ENCODE measurements at regions not wholly inside any gene's neighbourhood (a gene's known extent, or its start where the extent isn't known, plus 50 kb on each side); places are given as distances from the start of the nearest gene placed in this dataset.

DNA sequence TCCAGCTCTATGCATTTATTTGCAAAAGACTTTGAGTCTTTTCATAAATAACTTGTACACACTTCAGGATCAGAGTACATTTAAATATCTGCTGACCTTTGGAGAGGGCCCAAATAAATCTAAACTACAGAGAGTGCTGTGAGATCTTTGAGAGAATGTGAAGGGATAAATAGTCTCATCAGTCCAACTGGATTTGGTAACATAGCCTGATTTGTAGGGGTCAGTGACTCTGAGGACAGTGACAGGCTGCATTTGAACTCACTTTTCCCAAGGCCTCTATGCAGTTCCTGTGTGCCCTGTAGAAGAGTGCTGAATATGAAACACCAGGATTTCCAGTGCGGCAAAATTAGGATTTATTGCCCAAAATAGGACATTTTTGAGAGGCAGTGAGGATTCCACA is 136.2 kb downstream of the ZPLD1 start:
- Histone ChIP-seq H3K4me1 (ENCODE audit: control insufficient read depth, insufficient read depth, low read length, poor library complexity, severe bottlenecking) (no peaks in the 10 kb centered on the region), H3K27ac (ENCODE audit: low read depth, low read length, severe bottlenecking) (no peak overlapping the region), H3K4me3 (ENCODE audit: extremely low read depth, insufficient read depth, low read length, poor library complexity, severe bottlenecking) (no peak overlapping the region), H3K9me3 (ENCODE audit: control insufficient read depth, low read length) (no peaks in the 10 kb centered on the region), H3K36me3 (ENCODE audit: control insufficient read depth, insufficient read depth, low read length) (no peaks in the 10 kb centered on the region)
- 63 to 100% methylated on average over 1 of the region's 1 CpG for WGBS, 2 experiments (ENCODE audit: insufficient coverage in 2 of 2)

DNA sequence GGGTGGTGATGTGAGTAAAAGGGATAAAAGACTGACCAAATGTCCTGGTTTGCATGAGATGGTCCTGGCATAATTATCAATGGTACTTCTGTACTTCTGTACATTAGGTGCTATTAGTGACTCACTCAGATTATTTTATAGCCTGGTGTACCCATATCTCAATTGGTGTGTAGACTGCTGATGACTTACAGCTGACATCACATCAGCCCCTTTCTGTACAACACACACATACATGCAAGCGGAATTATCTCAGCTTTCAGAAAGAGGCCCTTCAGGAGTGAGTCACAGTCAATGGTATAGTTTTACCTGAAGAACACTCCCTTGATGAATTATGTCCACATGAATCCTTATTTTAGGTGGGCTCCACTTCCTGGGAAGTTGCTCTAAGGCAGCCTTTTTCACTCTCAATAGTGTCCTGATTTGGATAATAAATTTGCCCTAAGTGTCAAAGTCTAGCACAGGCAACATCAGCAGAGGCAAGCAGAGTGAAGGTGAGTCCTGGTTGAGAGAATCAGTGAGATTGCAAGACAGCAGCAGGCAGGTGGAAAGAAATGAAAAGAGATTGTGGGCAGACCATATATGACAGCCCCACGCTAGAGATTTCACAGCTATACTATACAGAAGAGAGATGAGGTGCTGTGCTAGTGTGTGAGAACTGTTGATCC is 137.0 kb downstream of the ZPLD1 start:
- H3K36me3 ChIP-seq (ENCODE audit: control insufficient read depth, insufficient read depth, low read length), result no peaks in the 10 kb centered on the region
- WGBS, 2 experiments (ENCODE audit: insufficient coverage in 2 of 2), result 71% methylated on average over 1 of the region's 2 CpGs; no CpG with 5 or more reads in 1 of the 2 experiments
- no peak overlapping the region for H3K27ac ChIP-seq (ENCODE audit: low read depth, low read length, severe bottlenecking)
- no peaks in the 10 kb centered on the region for H3K4me1 ChIP-seq (ENCODE audit: control insufficient read depth, insufficient read depth, low read length, poor library complexity, severe bottlenecking)
- H3K4me3 ChIP-seq (ENCODE audit: extremely low read depth, insufficient read depth, low read length, poor library complexity, severe bottlenecking), result no peak overlapping the region
- H3K9me3 ChIP-seq (ENCODE audit: control insufficient read depth, low read length), result no peaks in the 10 kb centered on the region

DNA sequence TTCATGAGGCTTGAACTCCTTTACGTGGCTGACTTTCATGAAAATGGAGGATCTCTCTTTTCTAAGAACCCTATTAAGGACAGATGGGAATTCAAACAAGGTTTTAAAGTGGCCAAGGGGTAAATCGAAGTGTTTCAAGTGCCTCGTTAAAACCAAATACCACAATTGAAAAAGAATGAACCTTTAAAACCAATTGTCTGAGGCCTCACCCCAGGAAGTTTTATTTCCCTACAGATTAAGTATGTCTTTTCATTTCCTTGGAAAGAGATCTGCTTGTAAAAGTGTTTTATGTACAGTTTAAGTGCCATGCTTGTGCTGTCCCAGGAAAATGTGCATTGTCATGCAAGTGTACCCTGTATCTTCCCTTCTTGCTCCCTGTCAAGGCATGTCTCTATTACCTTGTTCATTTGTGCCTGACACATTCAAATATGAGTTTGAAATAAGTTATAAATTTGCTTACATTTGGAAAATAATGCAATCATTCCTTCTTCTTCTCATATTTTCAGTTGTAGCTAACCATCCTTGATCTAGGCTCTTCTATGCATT is 138.7 kb downstream of the ZPLD1 start:
- Histone ChIP-seq H3K4me3 (ENCODE audit: extremely low read depth, insufficient read depth, low read length, poor library complexity, severe bottlenecking) (no peak overlapping the region), H3K4me1 (ENCODE audit: control insufficient read depth, insufficient read depth, low read length, poor library complexity, severe bottlenecking) (no peaks in the 10 kb centered on the region), H3K36me3 (ENCODE audit: control insufficient read depth, insufficient read depth, low read length) (no peaks in the 10 kb centered on the region), H3K9me3 (ENCODE audit: control insufficient read depth, low read length) (no peaks in the 10 kb centered on the region), H3K27ac (ENCODE audit: low read depth, low read length, severe bottlenecking) (no peak overlapping the region)
- 86% methylated on average over 3 of the region's 3 CpGs; no CpG with 5 or more reads in 1 of the 2 experiments for WGBS, 2 experiments (ENCODE audit: insufficient coverage in 2 of 2)

DNA sequence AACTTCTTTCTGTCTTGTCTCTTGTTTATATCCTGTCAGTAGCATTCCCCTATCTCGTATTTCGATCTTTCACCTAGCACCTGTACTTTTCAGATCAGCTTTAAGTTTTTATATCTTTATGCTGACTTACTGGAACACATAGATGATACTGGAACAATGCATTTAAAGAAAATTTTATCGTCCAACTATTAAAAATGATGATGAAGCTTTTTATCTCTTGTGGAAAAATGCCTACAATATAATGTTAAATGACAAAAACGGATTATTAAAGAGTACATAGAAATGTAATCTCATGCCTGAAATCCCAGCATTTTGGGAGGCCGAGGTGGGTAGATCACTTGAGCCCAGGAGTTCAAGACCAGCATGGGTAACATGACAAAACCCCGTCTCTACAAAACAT is 139.5 kb downstream of the ZPLD1 start:
- H3K27ac ChIP-seq (ENCODE audit: low read depth, low read length, severe bottlenecking), result no peak overlapping the region
- no peak overlapping the region for H3K4me3 ChIP-seq (ENCODE audit: extremely low read depth, insufficient read depth, low read length, poor library complexity, severe bottlenecking)
- 95% methylated on average over 3 of the region's 6 CpGs; no CpG with 5 or more reads in 1 of the 2 experiments for WGBS, 2 experiments (ENCODE audit: insufficient coverage in 2 of 2)
- H3K36me3 ChIP-seq (ENCODE audit: control insufficient read depth, insufficient read depth, low read length), result no peaks in the 10 kb centered on the region
- H3K4me1 ChIP-seq (ENCODE audit: control insufficient read depth, insufficient read depth, low read length, poor library complexity, severe bottlenecking), result no peaks in the 10 kb centered on the region
- no peaks in the 10 kb centered on the region for H3K9me3 ChIP-seq (ENCODE audit: control insufficient read depth, low read length)

DNA sequence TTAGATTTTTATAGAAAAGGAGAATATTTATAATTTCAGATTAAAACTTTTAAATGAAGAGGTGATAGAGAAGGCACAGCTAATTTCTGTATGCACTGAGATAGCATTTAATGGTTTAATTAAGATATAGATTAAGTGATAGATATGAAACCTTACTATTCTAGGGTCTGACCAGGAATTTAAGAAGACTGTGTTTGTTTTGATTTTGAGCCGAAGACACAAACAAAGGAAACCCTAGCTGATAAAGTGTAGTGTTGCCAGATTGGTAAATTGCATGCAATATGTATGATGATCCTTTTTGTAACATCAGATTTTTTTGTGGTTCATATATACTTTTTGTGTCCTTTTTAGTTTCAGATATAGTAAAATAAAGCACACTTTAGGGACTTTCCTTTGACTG is 141.8 kb downstream of the ZPLD1 start:
- no peaks in the 10 kb centered on the region for H3K4me1 ChIP-seq (ENCODE audit: control insufficient read depth, insufficient read depth, low read length, poor library complexity, severe bottlenecking)
- H3K4me3 ChIP-seq (ENCODE audit: extremely low read depth, insufficient read depth, low read length, poor library complexity, severe bottlenecking), result no peak overlapping the region
- WGBS, 2 experiments (ENCODE audit: insufficient coverage in 2 of 2), result 80 to 100% methylated on average over 1 of the region's 1 CpG
- H3K9me3 ChIP-seq (ENCODE audit: control insufficient read depth, low read length), result no peaks in the 10 kb centered on the region
- no peaks in the 10 kb centered on the region for H3K36me3 ChIP-seq (ENCODE audit: control insufficient read depth, insufficient read depth, low read length)
- no peak overlapping the region for H3K27ac ChIP-seq (ENCODE audit: low read depth, low read length, severe bottlenecking)

DNA sequence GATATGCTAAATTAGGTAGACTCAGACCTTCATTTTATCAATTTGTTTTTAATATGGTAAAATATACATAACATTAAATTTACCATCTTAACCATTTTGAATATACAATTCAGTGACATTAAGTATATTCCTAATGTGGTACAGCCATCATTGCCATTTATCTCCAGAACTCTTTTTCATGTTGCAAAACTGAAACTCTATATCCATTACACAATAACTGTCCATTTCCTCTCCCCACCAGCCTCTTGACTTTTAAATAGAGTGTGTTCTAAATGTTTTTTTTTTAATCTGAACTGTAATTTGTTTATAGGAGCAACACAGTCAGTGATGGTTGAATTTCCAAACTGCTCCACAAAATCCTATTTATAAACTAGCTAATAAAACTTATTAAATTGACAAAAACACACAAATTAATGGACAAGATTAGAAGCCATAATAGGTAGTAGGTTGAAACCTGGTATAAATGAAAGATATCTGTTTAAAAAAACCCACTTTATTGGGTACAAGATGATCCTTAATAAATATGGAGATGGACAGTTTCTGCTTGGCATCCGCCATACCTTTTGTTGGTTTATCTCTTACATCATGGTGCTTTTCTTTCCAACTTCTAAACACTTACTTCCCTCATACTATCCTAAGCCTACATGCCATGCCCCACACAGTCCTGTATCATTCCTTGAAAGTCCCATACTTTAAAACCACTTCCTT is 142.4 kb downstream of the ZPLD1 start:
- Histone ChIP-seq H3K4me3 (ENCODE audit: extremely low read depth, insufficient read depth, low read length, poor library complexity, severe bottlenecking) (no peak overlapping the region), H3K4me1 (ENCODE audit: control insufficient read depth, insufficient read depth, low read length, poor library complexity, severe bottlenecking) (no peaks in the 10 kb centered on the region), H3K9me3 (ENCODE audit: control insufficient read depth, low read length) (no peaks in the 10 kb centered on the region), H3K27ac (ENCODE audit: low read depth, low read length, severe bottlenecking) (no peak overlapping the region), H3K36me3 (ENCODE audit: control insufficient read depth, insufficient read depth, low read length) (no peaks in the 10 kb centered on the region)
- 78% methylated on average over 1 of the region's 1 CpG; no CpG with 5 or more reads in 1 of the 2 experiments for WGBS, 2 experiments (ENCODE audit: insufficient coverage in 2 of 2)

DNA sequence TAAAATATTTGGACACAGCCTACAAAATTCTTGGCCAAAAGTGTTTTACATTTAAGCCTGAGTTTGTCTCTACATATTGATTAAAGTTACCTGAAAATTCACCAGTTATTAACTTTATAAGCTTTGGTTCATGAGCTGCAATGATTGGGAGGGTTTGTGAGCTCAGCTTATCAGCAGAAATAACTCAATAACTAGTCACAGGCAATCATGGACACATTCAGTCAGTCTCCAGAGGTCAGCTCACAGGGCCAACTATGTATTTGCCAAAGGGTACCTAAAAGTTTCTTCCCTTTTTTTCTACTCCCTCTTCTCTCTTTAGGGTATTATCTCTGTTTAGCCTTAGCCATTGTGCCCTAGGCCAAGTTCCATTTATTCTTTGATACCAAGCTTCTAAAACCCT is 145.9 kb downstream of the ZPLD1 start:
- Histone ChIP-seq H3K4me1 (ENCODE audit: control insufficient read depth, insufficient read depth, low read length, poor library complexity, severe bottlenecking) (no peaks in the 10 kb centered on the region), H3K36me3 (ENCODE audit: control insufficient read depth, insufficient read depth, low read length) (no peaks in the 10 kb centered on the region), H3K27ac (ENCODE audit: low read depth, low read length, severe bottlenecking) (no peak overlapping the region), H3K9me3 (ENCODE audit: control insufficient read depth, low read length) (no peaks in the 10 kb centered on the region), H3K4me3 (ENCODE audit: extremely low read depth, insufficient read depth, low read length, poor library complexity, severe bottlenecking) (no peak overlapping the region)

DNA sequence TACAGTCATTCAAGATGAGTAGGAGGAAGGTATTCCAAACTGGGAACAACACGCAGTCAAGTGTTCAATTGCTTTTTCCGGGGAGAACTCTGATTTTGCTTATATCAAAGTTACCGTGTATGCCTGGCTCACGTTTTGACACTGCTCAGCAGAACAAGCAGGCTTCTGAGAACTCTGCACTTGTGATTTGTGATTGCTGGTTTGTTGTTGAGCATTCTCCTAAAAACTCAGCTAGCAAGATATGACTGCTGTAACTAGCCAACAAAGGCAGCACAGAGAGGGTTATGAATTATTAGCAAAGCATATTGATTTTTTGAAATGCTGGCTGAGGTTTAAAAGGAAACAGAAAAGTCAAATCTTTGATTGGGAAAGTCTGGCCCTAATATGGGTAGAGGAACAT is 151.7 kb downstream of the ZPLD1 start:
- no peaks in the 10 kb centered on the region for H3K9me3 ChIP-seq (ENCODE audit: control insufficient read depth, low read length)
- H3K27ac ChIP-seq (ENCODE audit: low read depth, low read length, severe bottlenecking), result no peak overlapping the region
- no peak overlapping the region for H3K4me3 ChIP-seq (ENCODE audit: extremely low read depth, insufficient read depth, low read length, poor library complexity, severe bottlenecking)
- WGBS, 2 experiments (ENCODE audit: insufficient coverage in 2 of 2), result 86 to 90% methylated on average over 4 of the region's 4 CpGs
- no peaks in the 10 kb centered on the region for H3K36me3 ChIP-seq (ENCODE audit: control insufficient read depth, insufficient read depth, low read length)
- no peaks in the 10 kb centered on the region for H3K4me1 ChIP-seq (ENCODE audit: control insufficient read depth, insufficient read depth, low read length, poor library complexity, severe bottlenecking)

DNA sequence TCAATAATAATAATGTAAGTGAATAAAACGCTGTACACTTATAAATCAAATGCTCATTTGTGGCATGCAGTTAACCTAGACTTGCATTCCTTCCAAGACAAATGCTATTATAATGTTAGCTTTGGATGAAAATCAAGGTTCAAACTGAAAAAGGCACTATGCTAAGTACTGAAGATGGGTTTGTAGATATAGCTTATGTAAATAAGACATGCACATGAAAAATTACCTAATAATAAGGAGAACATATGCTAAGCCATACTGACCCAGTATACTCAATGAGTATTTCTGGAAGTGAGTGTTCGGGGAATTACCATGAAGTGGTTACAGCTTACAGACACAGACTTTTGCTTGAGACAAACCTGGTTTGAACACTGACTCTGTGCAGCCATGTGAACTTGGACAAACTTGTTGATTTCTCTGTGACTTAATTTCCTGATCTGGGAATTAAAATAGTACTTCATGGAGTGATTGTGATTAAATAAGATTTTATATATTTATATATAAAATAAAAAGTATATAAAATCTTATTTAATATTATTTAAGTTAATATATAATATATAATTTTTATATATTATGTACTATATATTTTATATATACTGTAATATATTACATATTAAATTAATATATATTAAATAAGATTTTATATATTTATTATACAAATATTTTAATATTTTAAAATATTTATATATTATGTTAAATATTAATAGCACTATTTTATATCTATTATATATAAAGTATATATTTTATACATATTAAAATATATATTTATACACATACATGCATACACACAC is 159.2 kb downstream of the ZPLD1 start:
- H3K9me3 ChIP-seq (ENCODE audit: control insufficient read depth, low read length), result no peaks in the 10 kb centered on the region
- no peaks in the 10 kb centered on the region for H3K36me3 ChIP-seq (ENCODE audit: control insufficient read depth, insufficient read depth, low read length)
- H3K4me3 ChIP-seq (ENCODE audit: extremely low read depth, insufficient read depth, low read length, poor library complexity, severe bottlenecking), result no peak overlapping the region
- no peak overlapping the region for H3K27ac ChIP-seq (ENCODE audit: low read depth, low read length, severe bottlenecking)
- H3K4me1 ChIP-seq (ENCODE audit: control insufficient read depth, insufficient read depth, low read length, poor library complexity, severe bottlenecking), result no peaks in the 10 kb centered on the region
- 89 to 100% methylated on average over 1 of the region's 2 CpGs for WGBS, 2 experiments (ENCODE audit: insufficient coverage in 2 of 2)

DNA sequence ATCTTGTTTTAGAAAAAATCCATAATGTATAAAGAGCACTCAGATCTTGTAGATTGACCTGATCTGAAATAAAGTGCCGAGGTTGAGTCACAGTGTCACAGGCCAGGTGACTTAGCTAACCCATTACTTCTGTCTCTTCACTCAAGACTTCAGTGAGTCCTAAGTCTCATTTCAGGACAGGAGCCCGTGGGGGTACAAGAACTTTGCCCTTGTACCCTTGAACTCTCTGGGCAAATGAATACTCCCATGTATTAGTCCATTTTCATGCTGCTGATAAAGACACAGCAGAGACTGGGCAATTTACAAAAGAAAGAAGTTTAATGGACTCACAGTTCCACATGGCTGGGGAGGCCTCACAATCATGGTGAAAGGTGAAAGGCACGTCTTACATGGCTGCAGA is 160.2 kb downstream of the ZPLD1 start:
- 81 to 88% methylated on average over 1 to 2 of the region's 3 CpGs for WGBS, 2 experiments (ENCODE audit: insufficient coverage in 2 of 2)
- no peaks in the 10 kb centered on the region for H3K36me3 ChIP-seq (ENCODE audit: control insufficient read depth, insufficient read depth, low read length)
- no peak overlapping the region for H3K27ac ChIP-seq (ENCODE audit: low read depth, low read length, severe bottlenecking)
- no peak overlapping the region for H3K4me3 ChIP-seq (ENCODE audit: extremely low read depth, insufficient read depth, low read length, poor library complexity, severe bottlenecking)
- H3K9me3 ChIP-seq (ENCODE audit: control insufficient read depth, low read length), result no peaks in the 10 kb centered on the region
- no peaks in the 10 kb centered on the region for H3K4me1 ChIP-seq (ENCODE audit: control insufficient read depth, insufficient read depth, low read length, poor library complexity, severe bottlenecking)
